ENCODE measurements at regions not wholly inside any gene's neighbourhood (a gene's known extent, or its start where the extent isn't known, plus 50 kb on each side); places are given as distances from the start of the nearest gene placed in this dataset.
"Not testable (repeated sequence)": the region's sequence is repeated elsewhere in the genome, so short reads cannot be mapped to it uniquely, and the experiment has no call there.

DNA sequence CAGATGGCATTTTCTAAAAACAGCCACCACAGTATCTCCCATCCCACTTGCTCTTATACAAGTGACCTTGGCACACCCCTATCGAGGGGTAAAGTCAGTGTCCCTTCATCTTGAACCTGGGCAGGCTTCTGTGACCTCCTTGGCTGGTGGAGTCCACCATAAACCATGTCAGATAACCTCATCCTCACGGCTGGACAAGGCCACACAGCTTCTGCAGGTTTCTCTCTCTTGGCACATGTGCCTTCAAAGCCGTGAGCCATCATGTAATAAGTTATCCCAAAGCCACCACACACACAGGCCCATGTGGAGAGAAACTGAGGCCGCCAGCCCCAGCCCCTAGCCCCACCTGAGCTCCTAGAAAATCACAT, 105.4 kb downstream of the SNX5 start:
- no peaks in the 10 kb centered on the region for H3K9me3 ChIP-seq (ENCODE audit: control insufficient read depth, low read length)
- peaks cover 7% of the 10 kb centered on the region for H3K4me1 ChIP-seq (ENCODE audit: control insufficient read depth, insufficient read depth, low read length)
- no peak overlapping the region for H3K4me3 ChIP-seq (ENCODE audit: low read length)
- no peak overlapping the region for H3K27ac ChIP-seq (ENCODE audit: low read length)
- intact Hi-C loops (cut with DNase I), result no loop called here
- DNase-seq (no peak), ATAC-seq (no peak)
- WGBS, result 87% methylated on average over 4 of the region's 4 CpGs
- no peaks in the 10 kb centered on the region for H3K27me3 ChIP-seq (ENCODE audit: control insufficient read depth, insufficient read depth)

GRCh38 chr20:17862171-17862570, 106.4 kb downstream of the SNX5 start:
- ATAC-seq, result no peak
- DNase-seq, result no peak
- Histone ChIP-seq H3K27me3 (ENCODE audit: control insufficient read depth, insufficient read depth) (no peaks in the 10 kb centered on the region), H3K4me1 (ENCODE audit: control insufficient read depth, insufficient read depth, low read length) (peaks cover 4% of the 10 kb centered on the region), H3K27ac (ENCODE audit: low read length) (no peak overlapping the region), H3K4me3 (ENCODE audit: low read length) (no peak overlapping the region), H3K9me3 (ENCODE audit: control insufficient read depth, low read length) (no peaks in the 10 kb centered on the region)
- WGBS, result 85% methylated on average over 1 of the region's 1 CpG
- intact Hi-C loops (cut with DNase I), result no loop called here

GRCh38 chr20:17861620-17862019, 107.0 kb downstream of the SNX5 start:
- WGBS, result 95% methylated on average over 9 of the region's 9 CpGs
- intact Hi-C loops (cut with DNase I), result not testable (repeated sequence)

DNA sequence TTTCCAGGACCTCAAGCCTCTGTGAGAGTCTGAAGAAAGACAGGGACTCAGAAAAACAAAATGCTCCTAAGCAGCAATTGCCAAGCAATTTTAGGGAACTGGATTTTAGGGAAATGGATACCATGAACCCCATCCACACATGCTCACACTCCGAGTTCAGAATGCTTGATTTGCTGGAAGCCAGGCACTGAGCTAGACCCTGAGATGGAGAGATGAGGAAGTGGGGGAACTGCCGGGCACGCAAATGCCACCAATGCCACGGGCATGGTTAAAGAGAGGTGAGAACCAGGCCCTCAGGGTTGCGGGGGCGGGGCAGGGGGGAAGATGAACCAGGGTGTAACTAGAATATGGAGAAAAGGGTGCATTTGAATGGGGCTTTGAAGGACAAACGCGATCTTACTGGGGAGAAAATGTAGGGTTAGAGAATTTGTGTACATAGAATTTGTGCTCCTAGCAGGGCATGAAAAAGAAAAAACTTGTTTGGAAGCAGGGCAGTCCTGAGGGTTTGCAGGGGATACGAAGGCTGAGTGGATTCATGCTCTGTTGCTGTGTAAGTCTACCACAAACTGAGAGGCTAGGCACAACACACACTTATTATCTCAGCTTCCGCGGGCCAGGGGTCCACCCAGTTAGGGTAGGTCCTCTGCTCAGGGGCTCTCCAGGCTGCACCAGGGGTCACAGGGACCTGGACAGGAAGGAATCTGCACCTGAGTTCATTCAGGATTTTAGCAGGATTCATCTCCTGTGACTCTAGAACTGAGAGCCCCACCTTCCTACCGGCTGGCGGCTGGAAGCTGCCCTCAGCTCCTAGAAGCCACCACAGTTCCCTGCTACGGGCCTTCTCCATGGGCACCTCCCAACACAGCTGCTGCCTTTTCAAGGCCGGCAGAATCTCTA, 108.0 kb downstream of the SNX5 start:
- Histone ChIP-seq H3K9me3 (ENCODE audit: control insufficient read depth, low read length) (no peaks in the 10 kb centered on the region), H3K4me3 (ENCODE audit: low read length) (no peak overlapping the region), H3K4me1 (ENCODE audit: control insufficient read depth, insufficient read depth, low read length) (peaks cover 4% of the 10 kb centered on the region), H3K27ac (ENCODE audit: low read length) (no peak overlapping the region), H3K27me3 (ENCODE audit: control insufficient read depth, insufficient read depth) (no peaks in the 10 kb centered on the region)
- ATAC-seq, result no peak
- intact Hi-C loops (cut with DNase I), result no loop called here
- DNase-seq, result no peak
- 90% methylated on average over 15 of the region's 15 CpGs for WGBS

More at GRCh38 chr20:17861620-17862019, 107.0 kb downstream of the SNX5 start:
- H3K27me3 ChIP-seq (ENCODE audit: control insufficient read depth, insufficient read depth); DNase-seq; H3K4me3 ChIP-seq (ENCODE audit: low read length); ATAC-seq; H3K4me1 ChIP-seq (ENCODE audit: control insufficient read depth, insufficient read depth, low read length); H3K27ac ChIP-seq (ENCODE audit: low read length); H3K9me3 ChIP-seq (ENCODE audit: control insufficient read depth, low read length): not testable (repeated sequence)

- no peaks in the 10 kb centered on the region for H3K9me3 ChIP-seq (ENCODE audit: control insufficient read depth, low read length)
- WGBS, result 56% methylated on average over 22 of the region's 22 CpGs
- intact Hi-C loops (cut with DNase I), result no loop called here
- ATAC-seq (peak; percentile 83 to 91), DNase-seq (peak in 1 of 3 donors; percentile 63)
- no peaks in the 10 kb centered on the region for H3K27me3 ChIP-seq (ENCODE audit: control insufficient read depth, insufficient read depth)
- H3K4me1 ChIP-seq (ENCODE audit: control insufficient read depth, insufficient read depth, low read length), result peaks cover 4% of the 10 kb centered on the region
- no peak overlapping the region for H3K27ac ChIP-seq (ENCODE audit: low read length)
- H3K4me3 ChIP-seq (ENCODE audit: low read length), result no peak overlapping the region
Observed at GRCh38 chr20:17859616-17860232, 108.9 kb downstream of the SNX5 start.

- ATAC-seq, result peak in 1 of 2 donors; percentile 9
- no peak overlapping the region for H3K27ac ChIP-seq (ENCODE audit: low read length)
Observed at GRCh38 chr20:17859002-17859615, 109.5 kb downstream of the SNX5 start.

GRCh38 chr20:17858450-17859001, 110.1 kb downstream of the SNX5 start:
- no peak overlapping the region for H3K4me3 ChIP-seq (ENCODE audit: low read length)
- intact Hi-C loops (cut with DNase I), result no loop called here
- H3K4me1 ChIP-seq (ENCODE audit: control insufficient read depth, insufficient read depth, low read length), result peaks cover 4% of the 10 kb centered on the region
- H3K27ac ChIP-seq (ENCODE audit: low read length), result no peak overlapping the region
- no peak for ATAC-seq
- no peaks in the 10 kb centered on the region for H3K9me3 ChIP-seq (ENCODE audit: control insufficient read depth, low read length)
- no peak for DNase-seq
- H3K27me3 ChIP-seq (ENCODE audit: control insufficient read depth, insufficient read depth), result no peaks in the 10 kb centered on the region
- 95% methylated on average over 13 of the region's 13 CpGs for WGBS

More at GRCh38 chr20:17859002-17859615, 109.5 kb downstream of the SNX5 start:
- intact Hi-C loops (cut with DNase I), result no loop called here
- Histone ChIP-seq H3K9me3 (ENCODE audit: control insufficient read depth, low read length) (no peaks in the 10 kb centered on the region), H3K27me3 (ENCODE audit: control insufficient read depth, insufficient read depth) (no peaks in the 10 kb centered on the region), H3K4me3 (ENCODE audit: low read length) (no peak overlapping the region), H3K4me1 (ENCODE audit: control insufficient read depth, insufficient read depth, low read length) (peaks cover 4% of the 10 kb centered on the region)
- no peak for DNase-seq
- WGBS, result 83% methylated on average over 7 of the region's 7 CpGs

DNA sequence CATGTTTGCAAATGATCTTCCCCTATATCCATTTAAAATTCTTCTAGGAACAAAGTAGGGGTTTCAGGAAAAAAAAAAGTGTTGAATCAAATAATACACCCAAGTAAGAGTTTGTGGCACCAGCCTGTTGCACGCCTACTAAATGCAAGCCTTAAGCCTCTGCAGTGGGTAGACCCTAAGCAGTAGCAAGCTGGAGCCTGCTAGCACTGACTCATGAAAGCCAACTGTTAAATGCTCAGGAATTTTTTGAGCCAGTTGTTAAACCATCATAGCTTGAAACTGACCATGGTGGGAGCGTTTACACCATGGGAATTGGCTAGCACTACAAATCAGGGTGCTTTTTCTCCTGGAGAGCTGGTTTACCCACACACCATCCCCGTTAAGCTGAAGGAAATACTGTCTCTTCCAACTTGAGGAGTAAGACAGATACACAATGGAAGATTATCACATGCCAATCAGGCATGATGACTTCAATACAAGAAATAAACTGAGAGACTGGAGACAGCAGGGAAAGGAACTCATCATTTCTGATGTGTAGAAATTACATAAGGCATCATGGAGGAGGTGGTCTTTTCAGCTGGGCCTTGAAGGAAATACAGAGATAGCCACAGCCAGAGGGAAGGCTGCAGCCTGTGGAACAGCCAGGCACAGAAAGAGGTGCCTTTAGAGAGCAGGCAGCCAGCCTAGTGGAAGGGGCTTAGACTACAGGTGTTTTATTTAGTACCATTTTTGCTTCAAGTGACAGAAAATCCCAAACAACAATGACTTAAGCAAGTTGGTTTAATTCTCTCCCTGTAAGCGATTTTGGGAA, 110.8 kb downstream of the SNX5 start:
- WGBS, result 96% methylated on average over 4 of the region's 4 CpGs
- no peak for DNase-seq
- no peak for ATAC-seq
- intact Hi-C loops (cut with DNase I), result no loop called here
- Histone ChIP-seq H3K27me3 (ENCODE audit: control insufficient read depth, insufficient read depth) (no peaks in the 10 kb centered on the region), H3K27ac (ENCODE audit: low read length) (no peak overlapping the region), H3K9me3 (ENCODE audit: control insufficient read depth, low read length) (no peaks in the 10 kb centered on the region), H3K4me1 (ENCODE audit: control insufficient read depth, insufficient read depth, low read length) (no peaks in the 10 kb centered on the region), H3K4me3 (ENCODE audit: low read length) (no peak overlapping the region)

- WGBS, result 91% methylated on average over 5 of the region's 5 CpGs
- intact Hi-C loops (cut with DNase I), result no loop called here
- ATAC-seq (no peak), DNase-seq (no peak)
- no peak overlapping the region for H3K4me3 ChIP-seq (ENCODE audit: low read length)
- H3K4me1 ChIP-seq (ENCODE audit: control insufficient read depth, insufficient read depth, low read length), result no peaks in the 10 kb centered on the region
- H3K9me3 ChIP-seq (ENCODE audit: control insufficient read depth, low read length), result no peaks in the 10 kb centered on the region
- H3K27me3 ChIP-seq (ENCODE audit: control insufficient read depth, insufficient read depth), result no peaks in the 10 kb centered on the region
- no peak overlapping the region for H3K27ac ChIP-seq (ENCODE audit: low read length)
Observed at GRCh38 chr20:17856837-17857605, 111.6 kb downstream of the SNX5 start.

DNA sequence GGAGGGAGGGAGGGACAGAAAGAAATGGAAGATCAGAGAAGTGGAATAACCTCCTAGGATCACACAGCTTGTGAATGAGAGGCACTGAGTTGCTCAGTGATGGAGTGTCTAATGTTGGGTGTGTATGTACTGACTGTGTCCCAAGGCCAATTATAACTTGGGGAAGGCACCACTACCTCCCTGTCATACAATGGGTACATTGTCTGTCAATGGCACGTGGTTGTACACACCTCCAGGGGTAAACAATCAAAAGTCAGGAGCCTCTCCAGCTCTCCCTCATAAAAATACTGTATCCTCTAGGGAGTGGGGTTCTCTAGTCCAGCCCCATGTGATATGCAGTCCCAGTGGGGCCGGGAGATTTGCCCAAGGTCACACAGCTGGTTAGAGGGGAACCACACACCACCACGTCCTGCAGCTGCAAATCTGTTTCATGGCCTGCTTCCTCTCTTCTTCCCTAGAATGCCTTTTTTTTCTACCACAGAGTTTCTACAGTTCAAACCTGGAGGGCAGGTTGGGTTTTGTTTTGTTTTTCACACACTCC, 112.5 kb downstream of the SNX5 start:
- H3K4me1 ChIP-seq (ENCODE audit: control insufficient read depth, insufficient read depth, low read length), result no peaks in the 10 kb centered on the region
- no peak overlapping the region for H3K4me3 ChIP-seq (ENCODE audit: low read length)
- ATAC-seq, result no peak
- no peak overlapping the region for H3K27ac ChIP-seq (ENCODE audit: low read length)
- no peaks in the 10 kb centered on the region for H3K27me3 ChIP-seq (ENCODE audit: control insufficient read depth, insufficient read depth)
- H3K9me3 ChIP-seq (ENCODE audit: control insufficient read depth, low read length), result no peaks in the 10 kb centered on the region
- intact Hi-C loops (cut with DNase I), result no loop called here
- 47% methylated on average over 3 of the region's 3 CpGs for WGBS
- no peak for DNase-seq

All from right cardiac atrium (tissue), 5 donors.